Fibroblast of villous mesenchyme (primary cell): ENCODE measurements at regions not wholly inside any gene's neighbourhood (a gene's known extent, or its start where the extent isn't known, plus 50 kb on each side); places are given as distances from the start of the nearest gene placed in this dataset.

ENCODE experiments used
- DNase-seq: peaks from one replicate; pipeline ENCODE4 v3.0.0-alpha.2; 2010; ENCODE audit warnings: low read depth
- H3K4me3 ChIP-seq: 2 replicates; pipeline ENCODE4 v1.5.1; 2011; ENCODE audit warnings: low read depth, mild to moderate bottlenecking, low read length
- TF ChIP-seq, protein P1 (sequence below): IDR thresholded peaks from 2 replicates; pipeline ENCODE4 v1.5.1; 2012; ENCODE audit warnings: low read depth, mild to moderate bottlenecking, low read length; ENCODE audit not compliant: insufficient read depth

DNA sequence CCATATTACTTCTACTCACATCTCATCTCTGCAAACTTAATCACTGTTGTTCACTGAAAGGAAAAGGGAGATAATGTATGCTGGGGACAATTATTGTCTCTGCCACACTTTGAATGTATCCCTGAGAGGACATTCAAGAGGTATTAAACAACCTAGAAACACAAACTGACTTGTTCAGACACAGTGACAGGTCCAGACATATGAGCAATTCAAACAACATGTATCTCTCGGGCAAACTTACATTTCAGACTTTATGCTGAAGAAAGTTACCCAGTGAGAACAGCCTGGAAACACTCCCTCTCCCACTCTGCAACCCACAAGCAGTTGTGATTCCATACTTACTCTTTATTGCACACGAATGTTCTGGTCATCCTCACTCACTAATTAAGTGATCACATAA is 968.7 kb upstream of the SLC10A2 start:
- TF ChIP-seq, protein P1, sequence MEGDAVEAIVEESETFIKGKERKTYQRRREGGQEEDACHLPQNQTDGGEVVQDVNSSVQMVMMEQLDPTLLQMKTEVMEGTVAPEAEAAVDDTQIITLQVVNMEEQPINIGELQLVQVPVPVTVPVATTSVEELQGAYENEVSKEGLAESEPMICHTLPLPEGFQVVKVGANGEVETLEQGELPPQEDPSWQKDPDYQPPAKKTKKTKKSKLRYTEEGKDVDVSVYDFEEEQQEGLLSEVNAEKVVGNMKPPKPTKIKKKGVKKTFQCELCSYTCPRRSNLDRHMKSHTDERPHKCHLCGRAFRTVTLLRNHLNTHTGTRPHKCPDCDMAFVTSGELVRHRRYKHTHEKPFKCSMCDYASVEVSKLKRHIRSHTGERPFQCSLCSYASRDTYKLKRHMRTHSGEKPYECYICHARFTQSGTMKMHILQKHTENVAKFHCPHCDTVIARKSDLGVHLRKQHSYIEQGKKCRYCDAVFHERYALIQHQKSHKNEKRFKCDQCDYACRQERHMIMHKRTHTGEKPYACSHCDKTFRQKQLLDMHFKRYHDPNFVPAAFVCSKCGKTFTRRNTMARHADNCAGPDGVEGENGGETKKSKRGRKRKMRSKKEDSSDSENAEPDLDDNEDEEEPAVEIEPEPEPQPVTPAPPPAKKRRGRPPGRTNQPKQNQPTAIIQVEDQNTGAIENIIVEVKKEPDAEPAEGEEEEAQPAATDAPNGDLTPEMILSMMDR: no peak
- H3K4me3 ChIP-seq: no peak overlapping the region
- DNase-seq: no peak

DNA sequence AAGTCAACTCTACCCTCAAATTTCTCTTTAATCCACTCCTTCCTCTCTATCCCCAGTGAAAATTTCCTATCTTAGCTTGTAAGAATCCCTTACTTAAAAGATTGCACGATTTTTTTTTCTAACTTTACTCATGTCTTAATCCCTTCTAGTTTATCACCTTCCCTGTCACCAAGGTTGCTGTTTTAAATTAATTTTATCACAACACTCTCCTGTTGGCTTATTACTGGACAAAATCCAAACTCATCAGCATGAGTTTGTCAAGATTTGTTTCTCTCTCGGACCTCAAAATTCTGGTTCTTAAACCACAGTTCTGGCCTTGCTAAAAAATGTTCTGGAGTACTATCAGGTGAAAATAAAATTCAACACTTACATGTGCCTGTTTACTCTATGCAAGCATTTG is 959.1 kb upstream of the SLC10A2 start:
- H3K4me3 ChIP-seq: no peak overlapping the region
- TF ChIP-seq, protein P1: no peak
- no peak for DNase-seq

GRCh38 chr13:104024416-104025170 is 958.4 kb upstream of the SLC10A2 start:
- TF ChIP-seq, protein P1: no peak
- H3K4me3 ChIP-seq: no peak overlapping the region
- peak; percentile 73 for DNase-seq

DNA sequence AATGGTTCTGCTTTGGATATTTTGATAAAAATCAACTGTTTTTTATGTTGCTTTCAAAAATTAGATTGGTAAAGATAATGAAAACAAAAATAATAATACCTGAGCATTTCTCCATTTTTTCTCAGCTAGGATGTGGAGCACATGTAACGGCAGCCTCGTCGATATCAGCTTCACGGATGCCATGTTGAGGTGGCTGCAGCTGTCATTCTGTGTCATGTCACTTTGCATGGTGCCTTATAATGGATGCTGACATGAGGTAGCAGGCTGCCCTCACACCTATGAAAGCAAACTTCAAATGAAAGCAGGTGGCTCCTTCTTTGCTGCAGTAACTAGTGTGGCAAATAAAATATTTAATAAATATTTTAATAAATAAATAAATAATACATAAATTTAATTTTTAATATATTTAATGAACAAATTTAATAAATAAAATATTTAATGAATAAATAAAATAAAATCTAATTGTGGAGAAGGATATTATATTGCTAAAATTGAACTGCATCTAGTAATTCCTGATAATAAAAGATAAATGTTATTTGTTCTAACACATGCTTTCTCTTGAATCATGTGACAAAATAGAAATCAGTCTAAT is 955.7 kb upstream of the SLC10A2 start:
- DNase-seq: no peak
- no peak overlapping the region for H3K4me3 ChIP-seq
- TF ChIP-seq, protein P1: no peak

- TF ChIP-seq, protein P1: no peak
- no peak for DNase-seq
- H3K4me3 ChIP-seq: no peak overlapping the region
Observed at GRCh38 chr13:104017317-104017716, 951.1 kb upstream of the SLC10A2 start.

GRCh38 chr13:104015646-104016396 is 949.6 kb upstream of the SLC10A2 start:
- TF ChIP-seq, protein P1: no peak
- no peak overlapping the region for H3K4me3 ChIP-seq
- DNase-seq: peak; percentile 70
